Endothelial cell of umbilical vein (primary cell): ENCODE measurements at regions not wholly inside any gene's neighbourhood (a gene's known extent, or its start where the extent isn't known, plus 50 kb on each side); places are given as distances from the start of the nearest gene placed in this dataset.

Experiments
- BruUV-seq: library from RNA; stranded (reverse); fragments of 400-500 nt; replicated peaks from 2 replicates; lab custom pipeline; 2021; lab: Mats Ljungman, UMichigan
- CTCF ChIA-PET: fragments of 300-600, 350-600 bp; sonication (Branson Sonifier 250); formaldehyde crosslinking; loops from one replicate; lab custom pipeline; 2021; ENCODE audit warnings: antibody characterized with exemption, inconsistent platforms; lab: Charles Lee
- POLR2A ChIA-PET: fragments of 300-600, 350-600 bp; sonication (Branson Sonifier 250); formaldehyde crosslinking; loops from one replicate; lab custom pipeline; 2021; ENCODE audit warnings: antibody characterized with exemption, inconsistent platforms; lab: Charles Lee
- DNase-seq: peaks from one replicate; pipeline ENCODE4 v3.0.0-alpha.2; 2011; ENCODE audit warnings: low read depth, low spot score
- FAIRE-seq: peaks from 2 replicates; lab custom pipeline; 2011; peaks lifted over from hg19 to GRCh38; lab: Jason Lieb, UNC
- H2AFZ ChIP-seq: 2 replicates; pipeline ENCODE4 v1.6.0; 2012; ENCODE audit warnings: low read depth, low read length, control low read depth, inconsistent platforms
- H3K27ac ChIP-seq: 2 replicates; pipeline ENCODE4 v1.5.1; 2011; ENCODE audit warnings: low read depth, mild to moderate bottlenecking, control low read depth, low read length, moderate library complexity; ENCODE audit not compliant: insufficient read depth
- H3K27me3 ChIP-seq, 2 experiments: 2 replicates each; pipeline versions ENCODE4 v1.6.0 to v1.6.1; 2011; ENCODE audit warnings: low read length in 2 of 2, mixed read lengths in 1 of 2; ENCODE audit not compliant: control insufficient read depth in 2 of 2, insufficient read depth in 2 of 2
- H3K36me3 ChIP-seq, 2 experiments: 2 replicates in 1 of 2; 3 replicates in 1 of 2; pipeline ENCODE4 v1.5.1; 2011; ENCODE audit warnings: low read length in 2 of 2, mild to moderate bottlenecking in 1 of 2, moderate library complexity in 1 of 2; ENCODE audit not compliant: control insufficient read depth in 2 of 2, insufficient read depth in 2 of 2; ENCODE audit errors: extremely low read depth in 1 of 2
- H3K4me1 ChIP-seq: 3 replicates; pipeline ENCODE4 v1.5.1; 2011; ENCODE audit warnings: mild to moderate bottlenecking, low read length; ENCODE audit not compliant: control insufficient read depth, insufficient read depth; ENCODE audit errors: extremely low read depth
- H3K4me2 ChIP-seq: 2 replicates; pipeline ENCODE4 v1.6.1; 2011; ENCODE audit warnings: low read length, control low read depth, mixed read lengths; ENCODE audit not compliant: insufficient read depth
- H3K4me3 ChIP-seq, 3 experiments: fragments of 200-600 bp in 1 of 3; sonication (generic), shearing (Covaris generic) in 1 of 3; replicated peaks in 1 of 3; 2 replicates each; pipeline ENCODE4 v1.5.1; 2011 to 2016; ENCODE audit warnings: control low read depth in 3 of 3, low read length in 3 of 3, mild to moderate bottlenecking in 2 of 3, inconsistent platforms in 1 of 3, low read depth in 1 of 3, moderate library complexity in 1 of 3; ENCODE audit not compliant: insufficient read depth in 1 of 3
- H3K79me2 ChIP-seq: 2 replicates; pipeline ENCODE4 v1.6.0; 2012; ENCODE audit warnings: low read length, inconsistent platforms; ENCODE audit not compliant: control insufficient read depth, insufficient read depth
- H3K9ac ChIP-seq: replicated peaks from 2 replicates; pipeline ENCODE3; 2011; ENCODE audit warnings: low read length, control low read depth; ENCODE audit not compliant: insufficient read depth; ENCODE audit errors: extremely low read depth
- H3K9me1 ChIP-seq: replicated peaks from 3 replicates; pipeline ENCODE4 v1.6.0; 2011; ENCODE audit warnings: mild to moderate bottlenecking, low read length; ENCODE audit not compliant: control insufficient read depth, insufficient read depth; ENCODE audit errors: extremely low read depth
- H3K9me3 ChIP-seq: replicated peaks from 2 replicates; pipeline ENCODE4 v1.5.1; 2012; ENCODE audit warnings: low read length, inconsistent platforms; ENCODE audit not compliant: control insufficient read depth, insufficient read depth
- H4K20me1 ChIP-seq: replicated peaks from 2 replicates; pipeline ENCODE3; 2011; ENCODE audit warnings: mild to moderate bottlenecking, low read length; ENCODE audit not compliant: control insufficient read depth, insufficient read depth; ENCODE audit errors: extremely low read depth
- CTCF ChIP-seq, 2 donors: IDR thresholded peaks; 1 replicate in 1 of 2; 2 replicates in 1 of 2; pipeline ENCODE4 v1.5.1; 2011; ENCODE audit warnings: low read length in 2 of 2, mild to moderate bottlenecking in 2 of 2, moderate library complexity in 2 of 2, control low read depth in 1 of 2, inconsistent platforms in 1 of 2, low read depth in 1 of 2; ENCODE audit not compliant: insufficient read depth in 1 of 2; ENCODE audit errors: extremely low read depth in 1 of 2
- EZH2 ChIP-seq: IDR thresholded peaks from 2 replicates; pipeline ENCODE4 v1.6.1; 2012; ENCODE audit warnings: borderline replicate concordance, low read depth, mild to moderate bottlenecking, moderate library complexity, low read length, inconsistent platforms; ENCODE audit not compliant: severe bottlenecking
- FOS ChIP-seq: IDR thresholded peaks from 2 replicates; pipeline ENCODE4 v1.6.1; 2011; ENCODE audit warnings: mild to moderate bottlenecking, low read length, moderate library complexity, borderline replicate concordance; ENCODE audit not compliant: insufficient read depth
- GATA2 ChIP-seq: IDR thresholded peaks from 2 replicates; pipeline ENCODE4 v1.7.0; 2011; ENCODE audit warnings: low read depth, mild to moderate bottlenecking, moderate library complexity, mixed read lengths, low read length; ENCODE audit not compliant: insufficient read length, insufficient read depth
- JUN ChIP-seq: IDR thresholded peaks from 2 replicates; pipeline ENCODE4 v1.6.1; 2011; ENCODE audit warnings: borderline replicate concordance, low read depth; ENCODE audit not compliant: insufficient read length, insufficient read depth
- MAX ChIP-seq: IDR thresholded peaks from 2 replicates; pipeline ENCODE4 v1.6.1; 2011; ENCODE audit not compliant: insufficient read depth, insufficient read length
- MYC ChIP-seq: IDR thresholded peaks from one replicate; pipeline ENCODE4 v1.6.1; 2011; ENCODE audit warnings: mild to moderate bottlenecking, low read depth, low read length
- POLR2A ChIP-seq: IDR thresholded peaks from 2 replicates; pipeline ENCODE4 v1.6.1; 2012; ENCODE audit warnings: low read depth, mild to moderate bottlenecking, control low read depth, low read length
- POLR2AphosphoS5 ChIP-seq: IDR thresholded peaks from 2 replicates; pipeline ENCODE4 v1.6.1; 2012; ENCODE audit warnings: low read depth, mild to moderate bottlenecking, control low read depth, low read length, moderate library complexity; ENCODE audit not compliant: insufficient read depth
- dilution Hi-C: fragments of 300-500 bp; cut with MboI; formaldehyde crosslinking; loops from one replicate; pipeline ENCODE4 v1.15.0; 2019; ENCODE audit warnings: low sequenced_read_pairs; ENCODE audit not compliant: extremely low pct_ligation_motif_present
- intact Hi-C: fragments of 100-400 bp; cut with micrococcal nuclease; formaldehyde crosslinking; loops from one replicate; pipeline ENCODE4 v1.10.0; 2022

GRCh38 chr9:90085633-90086032 lies 480.8 kb downstream of the GADD45G start:
- POLR2A ChIA-PET, result no interaction called here
- H2AFZ ChIP-seq, result no peak overlapping the region
- intact Hi-C loops, result no loop called here
- CTCF ChIA-PET, result no interaction called here
- dilution Hi-C loops, result no loop called here
- H3K79me2 ChIP-seq, result no peaks in the 10 kb centered on the region
- no peak overlapping the region for H3K9ac ChIP-seq
- no peak for FAIRE-seq
- TF ChIP-seq GATA2 (no peak), MYC (no peak), JUN (no peak), MAX (no peak), CTCF (IDR thresholded peaks at IDR 0.05; ENCODE audit: extremely low read depth in 1 of 2, insufficient read depth in 1 of 2, low read depth in 1 of 2, low read length in 2 of 2) (no peak), POLR2A (no peak), EZH2 (no peak)
- H3K9me1 ChIP-seq, result no peaks in the 10 kb centered on the region
- H3K4me1 ChIP-seq, result no peaks in the 10 kb centered on the region
- no peaks in the 10 kb centered on the region for H4K20me1 ChIP-seq
- BruUV-seq, result no TSS peak
- no peaks in the 10 kb centered on the region for H3K9me3 ChIP-seq
- DNase-seq, result no peak
- no peaks in the 10 kb centered on the region for H3K27me3 ChIP-seq
- no peak overlapping the region for H3K4me3 ChIP-seq
- H3K4me2 ChIP-seq, result no peak overlapping the region
- H3K27ac ChIP-seq, result no peak overlapping the region
- H3K36me3 ChIP-seq, result no peaks in the 10 kb centered on the region

DNA sequence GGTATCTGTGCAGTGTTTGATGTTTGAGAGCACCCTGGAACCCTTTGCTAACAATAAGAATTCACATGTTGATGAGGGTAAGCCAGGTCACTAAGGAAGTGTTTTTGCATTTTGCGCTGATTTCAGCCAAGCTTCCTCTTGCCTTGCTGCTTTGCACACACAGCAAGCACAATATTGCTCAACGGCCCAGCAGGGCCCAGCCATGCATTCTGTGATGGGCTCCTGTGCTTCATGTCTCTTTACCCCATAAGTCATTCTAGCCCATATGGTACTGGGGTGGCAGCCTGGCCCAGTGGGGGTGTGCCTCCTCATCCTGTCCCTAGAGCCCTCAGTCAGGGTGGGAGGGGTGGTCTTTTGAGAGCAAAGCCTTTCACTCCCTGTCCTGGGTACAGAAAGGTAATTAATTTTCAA lies 481.3 kb downstream of the GADD45G start:
- TF ChIP-seq GATA2 (no peak), FOS (no peak), JUN (no peak), MAX (no peak), EZH2 (no peak), CTCF (IDR thresholded peaks at IDR 0.05; ENCODE audit: extremely low read depth in 1 of 2, insufficient read depth in 1 of 2, low read depth in 1 of 2, low read length in 2 of 2) (no peak), MYC (no peak), POLR2AphosphoS5 (no peak), POLR2A (no peak)
- no peak overlapping the region for H3K27ac ChIP-seq
- no peak overlapping the region for H3K4me2 ChIP-seq
- H2AFZ ChIP-seq, result no peak overlapping the region
- BruUV-seq, result no TSS peak
- H3K4me1 ChIP-seq, result no peaks in the 10 kb centered on the region
- no peaks in the 10 kb centered on the region for H3K27me3 ChIP-seq
- no peaks in the 10 kb centered on the region for H3K79me2 ChIP-seq
- no peaks in the 10 kb centered on the region for H3K9me3 ChIP-seq
- no peaks in the 10 kb centered on the region for H4K20me1 ChIP-seq
- H3K4me3 ChIP-seq, result no peak overlapping the region
- intact Hi-C loops (no loop called here), dilution Hi-C loops (no loop called here)
- DNase-seq, result no peak
- ChIA-PET POLR2A (no interaction called here), CTCF (no interaction called here)
- H3K9me1 ChIP-seq, result no peaks in the 10 kb centered on the region
- H3K36me3 ChIP-seq, result no peaks in the 10 kb centered on the region
- no peak for FAIRE-seq
- no peak overlapping the region for H3K9ac ChIP-seq
